Ascending aorta (tissue), 2 donors: ENCODE measurements at regions not wholly inside any gene's neighbourhood (a gene's known extent, or its start where the extent isn't known, plus 50 kb on each side); places are given as distances from the start of the nearest gene placed in this dataset.

Experiments
- DNase-seq, 2 donors: peaks; one replicate each; pipeline ENCODE4 v3.0.0-alpha.2; 2019; ENCODE audit warnings: low spot score in 2 of 2
- H3K27ac ChIP-seq, 2 donors: fragments of 200-600 bp; sonication (generic); one replicate each; pipeline ENCODE4 v1.5.1; 2016 to 2017; ENCODE audit warnings: mild to moderate bottlenecking in 1 of 2
- H3K27me3 ChIP-seq: fragments of 200-600 bp; sonication (generic); one replicate; pipeline ENCODE4 v1.5.1; 2017
- H3K36me3 ChIP-seq, 2 donors: fragments of 200-600 bp; sonication (generic); one replicate each; pipeline ENCODE4 v1.5.1; 2016
- H3K4me1 ChIP-seq, 2 donors: fragments of 200-600 bp; sonication (generic); one replicate each; pipeline ENCODE4 v1.5.1; 2016 to 2017; ENCODE audit warnings: mild to moderate bottlenecking in 1 of 2
- H3K4me3 ChIP-seq, 2 donors: fragments of 200-600 bp; sonication (generic); one replicate each; pipeline ENCODE4 v1.5.1; 2016 to 2017; ENCODE audit warnings: mild to moderate bottlenecking in 1 of 2
- H3K9me3 ChIP-seq, 2 donors: fragments of 200-600 bp; sonication (generic); one replicate each; pipeline ENCODE4 v1.5.1; 2016
- intact Hi-C: fragments of 100-400 bp; cut with DNase I; formaldehyde crosslinking; loops from one replicate; pipeline ENCODE4 v1.15.1; 2023
- TF ChIP-seq, protein P1 (sequence below), 3 experiments: fragments of 200-600 bp in 2 of 3; fragments of 450-650 bp in 1 of 3; sonication (generic) in 2 of 3; IDR thresholded peaks; one replicate each; pipeline ENCODE4 v1.5.1; 2016 to 2019; ENCODE audit warnings: antibody characterized with exemption in 3 of 3, mild to moderate bottlenecking in 1 of 3, moderate library complexity in 1 of 3

- TF ChIP-seq, protein P1, sequence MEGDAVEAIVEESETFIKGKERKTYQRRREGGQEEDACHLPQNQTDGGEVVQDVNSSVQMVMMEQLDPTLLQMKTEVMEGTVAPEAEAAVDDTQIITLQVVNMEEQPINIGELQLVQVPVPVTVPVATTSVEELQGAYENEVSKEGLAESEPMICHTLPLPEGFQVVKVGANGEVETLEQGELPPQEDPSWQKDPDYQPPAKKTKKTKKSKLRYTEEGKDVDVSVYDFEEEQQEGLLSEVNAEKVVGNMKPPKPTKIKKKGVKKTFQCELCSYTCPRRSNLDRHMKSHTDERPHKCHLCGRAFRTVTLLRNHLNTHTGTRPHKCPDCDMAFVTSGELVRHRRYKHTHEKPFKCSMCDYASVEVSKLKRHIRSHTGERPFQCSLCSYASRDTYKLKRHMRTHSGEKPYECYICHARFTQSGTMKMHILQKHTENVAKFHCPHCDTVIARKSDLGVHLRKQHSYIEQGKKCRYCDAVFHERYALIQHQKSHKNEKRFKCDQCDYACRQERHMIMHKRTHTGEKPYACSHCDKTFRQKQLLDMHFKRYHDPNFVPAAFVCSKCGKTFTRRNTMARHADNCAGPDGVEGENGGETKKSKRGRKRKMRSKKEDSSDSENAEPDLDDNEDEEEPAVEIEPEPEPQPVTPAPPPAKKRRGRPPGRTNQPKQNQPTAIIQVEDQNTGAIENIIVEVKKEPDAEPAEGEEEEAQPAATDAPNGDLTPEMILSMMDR (IDR thresholded peaks at IDR 0.05): no peak
- Histone ChIP-seq H3K4me1 (no peaks in the 10 kb centered on the region), H3K27me3 (no peaks in the 10 kb centered on the region), H3K27ac (no peak overlapping the region), H3K4me3 (no peak overlapping the region), H3K36me3 (no peaks in the 10 kb centered on the region), H3K9me3 (no peaks in the 10 kb centered on the region)
- DNase-seq: peak in 1 of 2 donors; percentile 58
- intact Hi-C loops: no loop called here
Observed at GRCh38 chr2:238574490-238575271, 148.0 kb downstream of the ASB1 start.

DNA sequence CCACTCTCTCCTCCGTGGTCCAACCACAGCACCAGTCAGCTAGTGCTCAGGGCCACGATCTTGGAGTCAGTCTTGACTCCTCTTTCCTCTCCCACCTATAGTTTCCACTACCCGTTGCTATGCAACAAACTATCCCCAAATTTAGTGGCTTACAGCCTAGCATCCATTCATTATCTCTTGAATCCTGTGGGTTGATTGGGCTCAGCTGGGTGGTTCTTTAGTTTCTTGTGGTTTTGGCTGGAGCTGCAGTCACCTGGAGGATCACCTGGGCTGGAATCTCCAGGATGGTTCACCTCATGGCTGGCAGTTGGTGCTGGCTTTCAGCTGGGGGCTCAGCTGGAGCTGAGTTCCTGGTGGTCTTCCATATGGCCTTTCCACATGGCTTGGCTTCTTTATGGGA lies 149.9 kb downstream of the ASB1 start:
- intact Hi-C loops: no loop called here
- TF ChIP-seq, protein P1 (IDR thresholded peaks at IDR 0.05): no peak
- no peak for DNase-seq
- no peaks in the 10 kb centered on the region for H3K4me1 ChIP-seq
- no peaks in the 10 kb centered on the region for H3K9me3 ChIP-seq
- no peaks in the 10 kb centered on the region for H3K36me3 ChIP-seq
- no peaks in the 10 kb centered on the region for H3K27me3 ChIP-seq
- no peak overlapping the region for H3K27ac ChIP-seq
- H3K4me3 ChIP-seq: no peak overlapping the region

- Histone ChIP-seq H3K4me3 (no peak overlapping the region), H3K27ac (no peak overlapping the region), H3K9me3 (no peaks in the 10 kb centered on the region), H3K27me3 (no peaks in the 10 kb centered on the region), H3K36me3 (no peaks in the 10 kb centered on the region), H3K4me1 (no peaks in the 10 kb centered on the region)
- intact Hi-C loops: no loop called here
- DNase-seq: no peak
- TF ChIP-seq, protein P1 (IDR thresholded peaks at IDR 0.05): no peak
Observed at GRCh38 chr2:238578256-238578655, 151.5 kb downstream of the ASB1 start.

- TF ChIP-seq, protein P1 (IDR thresholded peaks at IDR 0.05): no peak
- DNase-seq: peak in 1 of 2 donors; percentile 57
Observed at GRCh38 chr2:238580486-238580885, 153.8 kb downstream of the ASB1 start.

DNA sequence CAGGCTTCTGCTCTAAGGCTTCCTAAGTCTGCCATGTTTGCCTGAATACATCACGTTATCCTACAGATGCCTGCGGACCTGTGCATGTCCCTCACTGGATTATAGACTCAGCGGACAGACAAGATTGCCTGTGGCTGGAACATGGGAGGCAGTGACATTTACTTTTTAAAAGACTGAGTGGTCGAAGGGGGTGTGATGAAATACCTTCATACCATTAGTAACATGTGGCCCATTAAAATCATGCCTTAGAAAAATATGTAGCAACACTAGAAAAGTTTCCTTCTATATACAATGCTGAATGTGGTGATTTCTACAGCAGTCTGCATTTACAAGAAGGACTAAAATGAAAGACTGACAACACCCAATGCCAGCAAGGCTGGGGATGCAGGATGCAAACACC lies 154.4 kb downstream of the ASB1 start:
- Histone ChIP-seq H3K27ac (no peak overlapping the region), H3K4me1 (no peaks in the 10 kb centered on the region), H3K27me3 (no peaks in the 10 kb centered on the region), H3K36me3 (no peaks in the 10 kb centered on the region), H3K9me3 (no peaks in the 10 kb centered on the region), H3K4me3 (no peak overlapping the region)
- intact Hi-C loops: no loop called here
- TF ChIP-seq, protein P1 (IDR thresholded peaks at IDR 0.05): no peak
- no peak for DNase-seq

More at GRCh38 chr2:238580486-238580885, 153.8 kb downstream of the ASB1 start:
- no peaks in the 10 kb centered on the region for H3K4me1 ChIP-seq
- H3K9me3 ChIP-seq: no peaks in the 10 kb centered on the region
- H3K27ac ChIP-seq: no peak overlapping the region
- H3K27me3 ChIP-seq: no peaks in the 10 kb centered on the region
- no peaks in the 10 kb centered on the region for H3K36me3 ChIP-seq
- H3K4me3 ChIP-seq: no peak overlapping the region
- intact Hi-C loops: no loop called here
